ENCODE measurements at regions not wholly inside any gene's neighbourhood (a gene's known extent, or its start where the extent isn't known, plus 50 kb on each side); places are given as distances from the start of the nearest gene placed in this dataset.
"Not testable (repeated sequence)": the region's sequence is repeated elsewhere in the genome, so short reads cannot be mapped to it uniquely, and the experiment has no call there.

GRCh38 chr10:42533866-42534265 lies 104.5 kb downstream of the ZNF33B start:
- DNase-seq (ENCODE audit: low read depth in 2 of 2, low spot score in 1 of 2) = not testable (repeated sequence)

- DNase-seq (ENCODE audit: low read depth in 2 of 2, low spot score in 1 of 2) = no peak
These were observed 105.4 kb downstream of the ZNF33B start for GRCh38 chr10:42532996-42533395.

- no peak for DNase-seq (ENCODE audit: low read depth in 2 of 2, low spot score in 1 of 2)
These were observed 115.3 kb downstream of the ZNF33B start for GRCh38 chr10:42523098-42523497.

- DNase-seq (ENCODE audit: low read depth in 2 of 2, low spot score in 1 of 2) = no peak
These were observed 118.5 kb downstream of the ZNF33B start for GRCh38 chr10:42519761-42520460.

GRCh38 chr10:42519079-42519478 lies 119.3 kb downstream of the ZNF33B start:
- no peak for DNase-seq (ENCODE audit: low read depth in 2 of 2, low spot score in 1 of 2)

GRCh38 chr10:42513921-42514320 lies 124.4 kb downstream of the ZNF33B start:
- DNase-seq (ENCODE audit: low read depth in 2 of 2, low spot score in 1 of 2) = no peak

GRCh38 chr10:42491801-42492200 lies 146.6 kb downstream of the ZNF33B start:
- DNase-seq (ENCODE audit: low read depth in 2 of 2, low spot score in 1 of 2) = no peak

GRCh38 chr10:42491001-42491592 lies 147.3 kb downstream of the ZNF33B start:
- no peak for DNase-seq (ENCODE audit: low read depth in 2 of 2, low spot score in 1 of 2)

GRCh38 chr10:42490368-42490767 lies 148.0 kb downstream of the ZNF33B start:
- DNase-seq (ENCODE audit: low read depth in 2 of 2, low spot score in 1 of 2) = no peak

GRCh38 chr10:42488416-42488815 lies 150.0 kb downstream of the ZNF33B start:
- DNase-seq (ENCODE audit: low read depth in 2 of 2, low spot score in 1 of 2) = no peak

GRCh38 chr10:42482411-42482810 lies 156.0 kb downstream of the ZNF33B start:
- DNase-seq (ENCODE audit: low read depth in 2 of 2, low spot score in 1 of 2) = no peak

- no peak for DNase-seq (ENCODE audit: low read depth in 2 of 2, low spot score in 1 of 2)
These were observed 159.3 kb downstream of the ZNF33B start for GRCh38 chr10:42479057-42479456.

GRCh38 chr10:42477170-42477569 lies 161.2 kb downstream of the ZNF33B start:
- DNase-seq (ENCODE audit: low read depth in 2 of 2, low spot score in 1 of 2) = no peak

GRCh38 chr10:42476101-42476500 lies 162.3 kb downstream of the ZNF33B start:
- DNase-seq (ENCODE audit: low read depth in 2 of 2, low spot score in 1 of 2) = no peak

GRCh38 chr10:42475168-42476098 lies 162.9 kb downstream of the ZNF33B start:
- no peak for DNase-seq (ENCODE audit: low read depth in 2 of 2, low spot score in 1 of 2)

GRCh38 chr10:42454313-42454712 lies 184.1 kb downstream of the ZNF33B start:
- no peak for DNase-seq (ENCODE audit: low read depth in 2 of 2, low spot score in 1 of 2)

- no peak for DNase-seq (ENCODE audit: low read depth in 2 of 2, low spot score in 1 of 2)
These were observed 207.3 kb downstream of the ZNF33B start for GRCh38 chr10:42431095-42431494.

GRCh38 chr10:42428534-42428933 lies 209.8 kb downstream of the ZNF33B start:
- no peak for DNase-seq (ENCODE audit: low read depth in 2 of 2, low spot score in 1 of 2)

- DNase-seq (ENCODE audit: low read depth in 2 of 2, low spot score in 1 of 2) = no peak
These were observed 215.5 kb downstream of the ZNF33B start for GRCh38 chr10:42422911-42423310.

GRCh38 chr10:42421812-42422211 lies 216.6 kb downstream of the ZNF33B start:
- no peak for DNase-seq (ENCODE audit: low read depth in 2 of 2, low spot score in 1 of 2)

GRCh38 chr10:42419789-42420188 lies 218.6 kb downstream of the ZNF33B start:
- DNase-seq (ENCODE audit: low read depth in 2 of 2, low spot score in 1 of 2) = no peak

Data from stimulated activated CD8-positive, alpha-beta memory T cell treated with anti-CD3 and anti-CD28 coated beads, Interleukin-4, amount 100 ng/mL, for 1 hour (primary cell).